Peyer's patch (tissue), 4 donors: ENCODE measurements at regions not wholly inside any gene's neighbourhood (a gene's known extent, or its start where the extent isn't known, plus 50 kb on each side); places are given as distances from the start of the nearest gene placed in this dataset.

Experiments used
- POLR2A ChIP-seq, 2 donors: fragments of 450-650 bp; IDR thresholded peaks; one replicate each; pipeline ENCODE4 v1.5.1; 2017; ENCODE audit warnings: antibody characterized with exemption in 2 of 2, mild to moderate bottlenecking in 2 of 2, moderate library complexity in 2 of 2
- TF ChIP-seq, protein P1 (sequence below), 6 experiments: fragments of 450-650 bp in 4 of 6; fragments of 200-600 bp in 2 of 6; sonication (generic) in 1 of 6; IDR thresholded peaks; one replicate each; pipeline ENCODE4 v1.5.1; 2017 to 2019; ENCODE audit warnings: antibody characterized with exemption in 6 of 6, mild to moderate bottlenecking in 3 of 6, moderate library complexity in 1 of 6

- TF ChIP-seq, protein P1, sequence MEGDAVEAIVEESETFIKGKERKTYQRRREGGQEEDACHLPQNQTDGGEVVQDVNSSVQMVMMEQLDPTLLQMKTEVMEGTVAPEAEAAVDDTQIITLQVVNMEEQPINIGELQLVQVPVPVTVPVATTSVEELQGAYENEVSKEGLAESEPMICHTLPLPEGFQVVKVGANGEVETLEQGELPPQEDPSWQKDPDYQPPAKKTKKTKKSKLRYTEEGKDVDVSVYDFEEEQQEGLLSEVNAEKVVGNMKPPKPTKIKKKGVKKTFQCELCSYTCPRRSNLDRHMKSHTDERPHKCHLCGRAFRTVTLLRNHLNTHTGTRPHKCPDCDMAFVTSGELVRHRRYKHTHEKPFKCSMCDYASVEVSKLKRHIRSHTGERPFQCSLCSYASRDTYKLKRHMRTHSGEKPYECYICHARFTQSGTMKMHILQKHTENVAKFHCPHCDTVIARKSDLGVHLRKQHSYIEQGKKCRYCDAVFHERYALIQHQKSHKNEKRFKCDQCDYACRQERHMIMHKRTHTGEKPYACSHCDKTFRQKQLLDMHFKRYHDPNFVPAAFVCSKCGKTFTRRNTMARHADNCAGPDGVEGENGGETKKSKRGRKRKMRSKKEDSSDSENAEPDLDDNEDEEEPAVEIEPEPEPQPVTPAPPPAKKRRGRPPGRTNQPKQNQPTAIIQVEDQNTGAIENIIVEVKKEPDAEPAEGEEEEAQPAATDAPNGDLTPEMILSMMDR (IDR thresholded peaks at IDR 0.05), result no peak
- no peak for TF ChIP-seq POLR2A (IDR thresholded peaks at IDR 0.05)
These were observed 1049.3 kb downstream of the NTRK3 start for GRCh38 chr15:87207251-87207650.
